T1000 (cell line): ENCODE measurements at regions not wholly inside any gene's neighbourhood (a gene's known extent, or its start where the extent isn't known, plus 50 kb on each side); places are given as distances from the start of the nearest gene placed in this dataset.
"Not testable (repeated sequence)": the region's sequence is repeated elsewhere in the genome, so short reads cannot be mapped to it uniquely, and the experiment has no call there.

Experiments used
- DNase-seq: peaks from one replicate; lab custom pipeline; 2025; ENCODE audit warnings: mixed read lengths; lab: John Stamatoyannopoulos, UW

DNA sequence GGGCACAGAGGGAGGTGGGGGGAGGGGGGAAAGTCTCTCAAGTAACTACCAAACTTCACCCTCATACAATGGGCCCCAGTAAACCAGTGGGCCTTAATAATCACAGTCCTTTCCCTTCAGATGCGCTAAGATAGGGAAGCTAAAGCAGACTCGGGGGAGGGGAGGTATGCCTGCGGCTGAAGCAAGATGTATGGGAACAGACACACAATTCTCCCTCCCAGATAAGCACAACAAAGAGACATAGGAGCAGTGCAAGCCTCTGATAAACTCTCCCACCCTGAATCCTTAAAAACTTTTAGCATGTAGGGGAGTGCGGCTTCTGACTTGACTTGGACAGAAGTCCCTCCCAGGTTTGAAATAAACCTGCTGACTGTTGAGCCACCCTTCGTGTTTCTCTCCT is 54.7 kb downstream of the PROP1 start:
- DNase-seq = not testable (repeated sequence)

DNA sequence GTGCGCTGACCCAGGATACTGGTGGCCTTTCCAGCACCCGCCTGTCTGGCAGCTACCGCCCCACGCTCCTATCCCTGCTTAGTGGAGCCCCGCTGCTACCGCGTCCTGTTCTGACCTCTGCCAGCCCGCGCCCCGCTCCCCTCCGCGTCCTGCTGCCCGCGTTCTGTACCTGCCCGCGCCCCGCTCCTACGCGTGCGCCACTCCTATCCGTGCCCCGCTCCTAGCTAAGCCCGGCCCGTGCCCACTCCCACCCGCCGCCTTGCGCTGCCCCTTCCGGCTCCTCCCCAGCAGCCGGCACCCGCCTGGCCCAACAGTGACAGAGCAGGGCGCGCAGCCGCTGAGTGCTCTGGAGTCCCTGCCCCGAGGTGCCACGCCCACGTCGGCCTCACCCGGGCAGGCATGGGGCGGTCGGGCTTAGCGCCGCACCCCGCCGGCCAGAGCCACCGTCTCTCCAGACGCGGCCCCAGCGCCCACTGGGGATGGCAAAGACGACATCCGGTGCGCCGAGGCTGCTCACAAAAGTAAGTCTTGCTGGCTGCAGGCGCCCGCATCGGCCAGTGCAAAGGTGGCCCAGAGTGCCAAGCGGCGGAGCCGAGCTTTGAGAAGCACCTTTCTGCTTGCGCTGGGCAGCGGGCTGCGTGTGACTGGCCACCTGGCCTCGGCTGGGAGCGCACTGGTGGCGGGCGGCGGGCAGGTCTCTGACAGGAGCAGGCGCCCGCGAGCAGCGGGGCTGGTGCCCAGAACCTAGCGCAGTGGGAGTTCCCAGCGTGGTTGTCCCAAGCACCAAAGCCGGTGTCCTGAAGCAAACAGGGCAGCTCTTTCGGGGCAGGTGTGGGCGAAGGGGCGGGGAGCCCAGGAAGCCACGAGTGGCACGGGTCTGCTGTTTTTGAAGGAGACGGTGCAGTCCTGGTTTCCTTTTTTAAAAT is 56.5 kb downstream of the PROP1 start:
- peak; percentile 52 for DNase-seq

DNA sequence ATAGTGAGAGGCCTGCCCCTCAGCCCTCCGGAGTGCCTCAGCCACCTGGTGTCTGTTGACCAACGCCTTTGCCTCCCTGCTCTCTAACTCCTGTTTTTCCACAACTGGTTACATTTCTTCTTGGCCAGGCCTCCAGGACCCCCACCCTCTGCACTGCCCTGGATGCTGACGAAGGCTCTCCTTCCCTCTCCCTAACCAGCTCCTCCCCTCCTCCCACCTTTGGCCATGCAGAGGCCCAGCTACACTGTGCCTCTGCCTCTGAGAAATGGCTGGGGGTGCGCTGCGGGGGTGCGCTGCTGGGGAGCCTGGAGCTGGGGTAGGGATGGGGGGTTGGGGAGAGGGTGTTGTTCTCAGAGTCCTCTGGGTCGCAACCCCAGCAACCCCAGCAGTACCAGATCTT is 57.3 kb downstream of the PROP1 start:
- DNase-seq = not testable (repeated sequence)

DNA sequence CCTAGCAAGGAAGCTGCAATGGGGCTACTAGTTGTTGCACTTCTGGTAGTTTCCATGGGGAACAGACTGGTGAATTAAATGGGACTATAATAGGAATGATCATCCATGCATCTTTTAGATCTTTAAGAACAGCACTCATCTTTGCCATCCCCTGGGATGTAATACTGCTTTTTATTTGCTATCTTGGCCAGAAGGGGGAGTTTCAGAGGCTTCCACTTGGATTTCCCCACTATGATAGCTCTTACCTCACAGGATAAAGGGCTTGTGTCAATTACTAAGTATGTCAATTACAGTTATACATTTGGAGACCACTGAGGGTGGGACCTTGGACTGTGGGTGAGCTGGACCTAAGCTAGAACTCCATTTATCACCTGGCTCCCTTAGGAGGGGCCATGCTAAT is 61.8 kb downstream of the PROP1 start:
- not testable (repeated sequence) for DNase-seq

DNA sequence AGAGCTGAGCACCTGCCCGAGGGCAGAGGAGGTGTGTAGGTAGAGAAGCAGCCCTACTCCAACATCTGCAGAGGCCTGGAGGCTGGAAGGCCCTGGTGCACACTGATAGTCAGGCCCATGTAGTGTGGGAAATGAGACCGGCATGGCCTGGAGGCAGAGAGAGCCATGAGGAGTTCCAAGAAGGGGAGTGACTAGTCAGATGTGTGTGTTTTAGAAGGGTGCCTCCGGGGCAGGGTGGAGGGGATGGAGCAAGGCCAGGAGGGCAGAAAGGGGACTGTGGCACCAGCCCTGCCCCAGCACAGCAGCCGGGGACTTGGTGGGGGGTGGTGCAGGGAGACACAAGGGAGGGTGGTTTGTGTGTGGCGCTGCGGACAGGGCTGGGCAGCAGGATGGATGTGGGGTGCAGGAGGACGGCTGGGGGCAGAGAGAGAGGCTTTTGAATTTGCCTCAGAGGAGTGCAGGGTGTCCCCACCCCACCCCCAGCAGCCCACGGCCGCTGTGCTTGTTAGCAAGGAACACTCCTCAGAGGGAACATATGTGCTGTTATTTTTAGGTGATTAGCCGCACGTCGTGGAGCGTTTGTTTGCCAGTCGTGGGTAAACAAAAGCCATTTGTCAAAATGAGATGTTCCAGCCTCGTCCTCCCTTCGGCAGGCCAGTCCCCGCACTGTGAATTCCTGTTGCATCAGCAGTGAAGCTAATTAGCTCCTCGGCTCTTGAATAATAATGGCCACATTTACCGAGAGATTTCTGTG is 65.6 kb downstream of the PROP1 start:
- not testable (repeated sequence) for DNase-seq

DNA sequence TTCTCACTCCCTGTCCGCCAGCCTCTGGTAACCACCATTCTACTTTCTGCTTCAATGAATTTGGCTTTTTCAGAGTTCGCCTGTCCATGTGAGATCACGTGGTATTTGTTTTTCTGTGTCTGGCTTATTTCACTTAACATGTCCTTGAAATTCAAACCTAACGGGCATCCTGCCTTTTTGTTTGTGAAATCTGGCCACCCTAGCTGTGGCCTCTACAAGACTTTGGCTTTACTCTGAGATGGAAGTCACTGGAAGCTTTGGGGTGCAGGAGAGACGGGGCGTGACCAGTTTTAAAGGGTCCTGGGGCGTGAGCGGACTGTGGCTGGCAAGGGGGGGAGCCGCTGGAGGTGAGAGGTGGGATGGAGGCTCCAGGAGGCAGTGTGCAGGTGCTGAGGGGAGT is 66.4 kb downstream of the PROP1 start:
- DNase-seq = not testable (repeated sequence)

DNA sequence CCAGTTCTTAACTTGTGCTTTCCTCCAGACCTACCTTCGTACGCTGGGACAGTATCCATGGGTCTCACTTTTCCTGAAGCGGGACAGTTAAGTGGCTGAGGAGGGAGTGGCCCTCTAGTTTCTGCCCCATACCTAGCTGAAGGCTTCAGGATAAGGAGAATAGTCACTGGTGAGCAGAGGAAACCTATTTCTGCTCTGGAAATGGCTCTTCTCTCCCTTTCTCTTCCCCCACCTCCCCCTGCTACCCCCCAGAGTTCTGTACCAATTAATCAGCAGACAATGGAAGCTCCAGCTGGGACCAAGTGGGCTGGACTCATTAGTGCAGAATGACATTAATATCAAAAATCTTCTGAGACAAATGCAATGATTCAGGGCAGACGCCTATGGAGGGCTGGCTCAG is 68.5 kb downstream of the PROP1 start:
- DNase-seq = not testable (repeated sequence)

DNA sequence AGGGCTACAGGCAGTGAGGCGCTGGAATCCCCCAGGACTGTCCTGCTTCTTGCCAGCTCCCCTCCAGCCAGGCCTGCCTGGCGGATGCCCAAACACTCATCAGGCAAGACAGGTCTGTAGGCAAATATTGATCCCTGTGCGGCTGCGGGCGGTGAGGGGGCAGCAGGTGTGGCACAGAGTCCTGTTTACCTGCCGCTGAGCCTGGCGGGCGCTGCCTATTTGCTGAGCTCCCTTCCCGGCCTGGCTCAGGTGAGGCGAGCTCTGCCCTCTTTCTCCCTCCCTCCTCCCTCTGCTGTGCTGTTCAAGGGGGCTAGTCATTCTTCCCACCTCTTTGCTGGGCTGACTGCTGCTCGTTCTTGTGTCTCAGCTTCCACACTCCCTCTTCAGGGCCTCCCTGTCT is 71.5 kb downstream of the PROP1 start:
- DNase-seq = not testable (repeated sequence)

DNA sequence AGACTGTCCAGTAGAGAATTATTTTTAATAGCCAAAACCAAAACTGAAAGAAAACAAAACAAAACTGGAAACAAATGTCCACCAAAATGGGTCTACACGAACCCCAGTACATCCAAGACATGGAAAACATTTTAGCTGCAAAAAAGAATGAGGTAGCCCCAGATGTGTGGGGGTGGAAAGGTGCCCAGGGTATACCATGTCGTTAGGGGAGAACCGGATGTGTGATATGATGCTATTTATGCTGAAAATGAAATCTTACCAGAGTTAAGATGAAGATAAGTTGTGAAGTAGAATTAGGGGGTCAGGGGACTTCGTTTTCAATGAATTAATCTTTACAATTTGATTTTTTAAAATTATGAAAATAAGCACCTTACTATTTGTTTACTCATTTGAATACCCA is 72.2 kb downstream of the PROP1 start:
- DNase-seq = not testable (repeated sequence)

DNA sequence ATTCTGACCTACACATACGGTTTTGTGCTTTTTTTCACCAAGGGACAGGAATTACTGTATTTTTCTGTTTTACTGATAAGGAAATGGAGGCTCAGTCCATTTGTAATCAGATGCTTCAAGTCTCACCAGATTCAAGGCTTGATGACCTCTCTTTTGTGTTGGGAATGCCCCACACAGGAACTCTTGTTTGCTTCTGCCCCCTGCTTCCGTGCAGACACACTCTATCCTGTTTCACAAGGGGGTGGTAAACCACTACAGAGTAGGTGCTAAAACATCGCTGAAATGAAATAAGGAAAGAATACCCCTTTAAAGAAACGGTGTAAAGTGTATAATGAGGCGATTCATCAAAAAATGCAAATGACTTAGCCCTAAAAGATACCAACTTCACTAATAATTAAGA is 72.9 kb downstream of the PROP1 start:
- DNase-seq = not testable (repeated sequence)

DNA sequence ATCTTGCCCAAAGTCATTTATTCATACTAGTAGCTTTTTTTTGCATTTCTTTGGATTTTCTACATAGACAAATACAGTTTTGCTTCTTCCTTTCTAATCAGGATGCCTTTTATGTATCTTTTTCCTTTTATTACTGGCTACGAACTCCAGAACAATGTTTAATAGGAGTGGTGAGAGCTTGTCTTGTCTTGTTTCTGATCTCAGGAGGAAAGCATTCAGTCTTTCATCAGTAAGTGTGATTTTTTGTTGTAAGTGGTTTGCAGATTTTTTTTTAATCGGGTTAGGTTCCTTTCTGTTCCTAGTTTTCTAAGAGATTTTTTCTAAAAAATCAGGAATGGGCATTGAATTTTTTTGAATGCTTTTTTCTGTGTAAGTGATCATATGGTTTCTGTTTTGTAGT is 86.8 kb downstream of the PROP1 start:
- DNase-seq = not testable (repeated sequence)

DNA sequence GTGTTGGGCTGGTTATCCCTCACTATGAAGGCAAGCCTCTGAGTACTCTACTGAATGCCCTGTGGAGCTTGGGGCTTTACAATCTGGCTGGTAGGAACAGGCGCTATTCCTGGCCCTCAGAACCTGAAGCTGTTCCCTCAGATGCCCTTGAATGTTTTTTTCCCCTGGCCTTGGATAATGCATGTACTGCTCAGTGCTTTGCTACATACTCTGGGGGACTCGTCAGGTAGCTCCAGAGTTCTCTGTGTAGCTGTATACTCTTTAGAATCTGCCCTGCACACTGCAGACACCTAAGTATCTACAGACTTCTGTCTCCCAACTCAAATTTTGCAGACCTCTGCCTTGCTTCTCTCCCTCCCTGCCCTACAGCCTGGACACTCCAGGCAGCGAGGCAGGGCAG is 93.2 kb downstream of the PROP1 start:
- not testable (repeated sequence) for DNase-seq

DNA sequence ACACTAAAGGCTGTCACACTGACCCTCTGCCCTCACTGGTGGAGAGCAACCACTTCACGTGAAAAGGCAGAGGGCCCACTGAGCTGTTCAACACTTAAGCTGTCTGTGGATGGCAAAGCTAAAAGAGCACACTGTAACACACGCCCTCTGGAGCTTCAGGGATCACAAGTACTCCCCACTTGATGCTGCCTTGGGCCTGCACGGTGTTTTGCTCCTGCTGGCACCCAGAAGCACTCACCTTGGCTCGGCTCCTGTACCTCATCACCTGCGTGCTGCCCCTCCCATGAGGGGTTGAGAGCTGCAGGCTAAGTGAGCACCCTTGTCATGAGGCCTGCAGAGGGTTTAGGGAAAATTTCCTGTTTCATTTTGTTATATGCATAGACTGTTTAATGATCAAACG is 96.0 kb downstream of the PROP1 start:
- not testable (repeated sequence) for DNase-seq

DNA sequence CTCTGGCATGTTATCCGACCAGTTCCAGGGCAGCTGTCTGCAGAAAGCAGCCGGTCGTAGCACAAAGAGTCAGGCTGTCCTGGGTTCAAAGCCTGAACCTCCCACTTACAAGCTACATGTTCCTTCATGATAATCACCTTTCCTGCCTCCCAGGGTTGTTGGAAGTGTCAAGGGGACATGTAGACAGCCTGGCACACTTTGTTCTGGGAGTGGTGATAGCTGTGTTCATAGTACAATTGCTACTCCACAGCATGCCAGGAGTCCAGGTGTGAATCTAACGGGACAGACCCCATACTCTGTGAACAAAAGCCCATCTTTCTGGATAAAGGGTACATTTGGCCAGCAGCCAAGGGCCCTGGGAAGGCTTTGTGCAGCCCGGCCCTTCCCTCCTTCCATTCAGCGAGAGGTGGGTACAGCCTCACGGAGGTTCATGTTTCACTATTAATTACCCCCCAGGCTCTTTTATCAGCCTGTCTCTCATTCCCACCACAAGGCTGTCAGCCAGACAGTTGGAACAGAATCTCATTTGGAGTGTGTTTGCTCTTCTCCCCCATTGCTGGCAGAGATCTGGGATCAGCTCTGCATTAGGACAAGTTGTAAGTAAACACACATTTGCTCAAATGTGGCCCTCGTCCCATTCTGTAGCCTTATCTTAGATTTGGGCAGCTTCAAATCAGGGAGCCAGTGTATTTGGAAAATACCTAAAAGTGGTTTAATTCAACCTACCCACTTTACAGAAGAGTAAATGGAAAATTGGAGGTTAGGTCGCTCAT is 101.2 kb downstream of the PROP1 start:
- not testable (repeated sequence) for DNase-seq

DNA sequence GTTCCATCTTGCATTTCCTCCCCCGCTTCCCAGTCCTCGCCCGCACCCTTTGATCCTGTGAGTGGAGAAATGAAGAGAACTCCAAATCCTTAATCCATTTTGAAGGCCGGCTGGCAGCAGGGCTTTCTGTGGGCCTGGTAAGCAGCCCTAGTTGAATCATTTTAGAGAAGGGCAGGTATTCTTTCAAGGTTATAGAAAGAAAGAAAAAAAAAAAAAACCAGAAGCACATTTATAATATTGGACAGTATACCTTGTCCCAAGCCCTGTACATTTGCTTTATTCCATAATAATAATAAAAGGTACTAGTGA is 103.7 kb downstream of the PROP1 start:
- not testable (repeated sequence) for DNase-seq

DNA sequence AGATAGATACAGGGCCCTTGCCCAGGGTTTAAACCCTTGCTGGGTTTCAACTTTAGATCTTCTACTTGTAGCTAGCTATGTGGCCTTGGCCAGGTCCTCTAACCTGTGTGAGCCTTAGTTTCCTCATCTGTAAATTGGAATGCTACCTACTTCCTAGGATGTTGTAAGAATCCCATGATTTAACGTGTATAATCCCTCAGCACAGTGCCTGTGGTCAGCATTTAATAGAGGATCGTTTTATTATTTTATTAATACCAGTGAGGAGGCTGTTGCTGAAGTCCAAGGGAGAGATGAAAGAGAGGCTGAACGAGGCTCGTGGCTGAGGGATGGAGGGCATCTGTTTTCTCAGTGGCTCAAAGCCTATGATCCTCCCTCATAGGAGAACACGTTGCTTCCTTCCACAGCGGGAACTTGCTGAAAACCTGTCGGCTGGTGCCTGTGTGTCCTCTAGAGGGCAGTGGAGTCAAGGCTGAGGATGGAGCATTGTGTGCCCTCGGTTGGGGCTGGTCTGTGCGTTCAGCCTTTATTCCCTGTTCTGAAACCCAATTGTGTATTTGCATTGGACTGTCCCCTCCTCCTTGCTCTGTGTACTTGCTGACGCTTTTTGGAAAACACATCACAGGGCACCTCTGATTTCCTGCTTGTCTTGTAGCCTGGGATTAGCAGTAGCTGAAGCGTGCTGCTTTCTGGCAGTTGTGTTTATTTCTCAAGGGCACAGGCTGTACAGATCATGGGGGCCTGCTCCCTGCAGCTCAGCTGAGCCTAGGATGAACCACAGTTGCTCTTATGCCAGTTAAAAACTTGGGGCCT is 104.3 kb downstream of the PROP1 start:
- DNase-seq = not testable (repeated sequence)

DNA sequence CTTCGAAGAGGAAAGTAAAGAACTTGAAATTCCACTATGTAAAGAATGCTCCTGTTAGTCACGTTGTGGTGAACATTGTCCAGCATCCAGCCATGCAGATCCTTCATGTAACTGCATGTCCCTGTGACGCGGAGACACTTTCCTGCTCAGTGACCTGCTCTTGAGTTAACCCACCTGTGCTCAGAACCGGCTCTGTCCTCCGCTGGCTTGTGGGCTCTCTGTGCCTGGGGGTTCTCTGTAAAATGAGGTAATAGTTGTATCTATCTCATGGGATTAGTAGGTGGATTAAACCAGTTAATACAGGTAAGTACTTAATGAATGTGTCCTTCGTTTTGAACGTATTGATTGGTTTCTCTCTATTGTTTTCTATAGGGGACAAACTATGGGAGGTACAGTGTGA is 100.6 kb upstream of the FAM153A start:
- DNase-seq = not testable (repeated sequence)

DNA sequence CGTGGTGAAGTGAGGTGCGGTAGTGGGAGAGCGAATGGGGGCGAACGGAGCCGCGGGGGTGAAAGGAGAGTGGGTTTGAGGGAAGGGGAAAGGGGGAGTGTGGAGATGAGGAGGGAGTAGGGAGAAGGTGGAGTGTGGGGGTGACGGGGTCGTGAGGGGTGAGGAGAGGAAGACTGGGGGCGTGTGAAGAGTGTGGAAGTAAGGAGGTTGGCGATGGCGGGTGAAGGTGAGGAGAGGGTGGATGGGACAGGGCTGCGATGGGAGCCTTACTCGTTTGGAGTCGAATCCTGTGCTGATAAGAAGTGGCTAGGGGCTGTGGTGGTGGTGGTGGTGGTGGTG is 93.2 kb upstream of the FAM153A start:
- not testable (repeated sequence) for DNase-seq

DNA sequence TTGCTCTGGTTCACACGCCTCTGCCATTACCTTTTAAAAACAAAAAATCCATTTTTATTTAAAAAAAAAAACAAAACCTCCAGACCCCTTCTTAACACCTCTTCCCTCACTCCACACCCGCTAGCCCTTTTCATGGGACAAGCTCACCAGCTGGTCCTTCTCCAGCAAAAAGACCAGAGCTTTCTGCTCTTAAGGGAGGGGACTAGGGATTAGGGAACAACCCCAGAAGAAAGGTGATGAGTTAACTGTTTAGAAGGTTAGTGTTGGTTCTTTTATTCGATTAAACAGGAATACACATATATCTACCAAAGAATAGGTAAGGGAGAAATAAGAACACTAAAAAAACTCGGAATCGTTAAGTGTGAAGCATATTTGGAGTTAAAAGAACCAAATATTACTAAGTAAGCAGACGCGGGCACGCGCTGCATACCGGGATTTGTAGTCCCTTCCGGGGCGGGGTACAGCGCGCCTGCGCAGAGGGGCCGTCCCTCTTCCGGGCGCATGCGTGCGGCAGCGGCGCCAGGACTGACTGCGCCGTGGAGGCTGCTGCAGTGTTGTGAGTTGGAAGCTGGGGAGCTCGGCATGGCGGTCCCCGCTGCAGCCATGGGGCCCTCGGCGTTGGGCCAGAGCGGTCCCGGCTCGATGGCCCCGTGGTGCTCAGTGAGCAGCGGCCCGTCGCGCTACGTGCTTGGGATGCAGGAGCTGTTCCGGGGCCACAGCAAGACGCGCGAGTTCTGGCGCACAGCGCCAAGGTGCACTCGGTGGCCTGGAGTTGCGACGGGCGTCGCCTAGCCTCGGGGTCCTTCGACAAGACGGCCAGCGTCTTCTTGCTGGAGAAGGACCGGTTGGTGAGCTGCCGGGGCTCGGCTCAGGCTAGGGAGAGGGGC is 92.6 kb upstream of the FAM153A start:
- DNase-seq = not testable (repeated sequence)

DNA sequence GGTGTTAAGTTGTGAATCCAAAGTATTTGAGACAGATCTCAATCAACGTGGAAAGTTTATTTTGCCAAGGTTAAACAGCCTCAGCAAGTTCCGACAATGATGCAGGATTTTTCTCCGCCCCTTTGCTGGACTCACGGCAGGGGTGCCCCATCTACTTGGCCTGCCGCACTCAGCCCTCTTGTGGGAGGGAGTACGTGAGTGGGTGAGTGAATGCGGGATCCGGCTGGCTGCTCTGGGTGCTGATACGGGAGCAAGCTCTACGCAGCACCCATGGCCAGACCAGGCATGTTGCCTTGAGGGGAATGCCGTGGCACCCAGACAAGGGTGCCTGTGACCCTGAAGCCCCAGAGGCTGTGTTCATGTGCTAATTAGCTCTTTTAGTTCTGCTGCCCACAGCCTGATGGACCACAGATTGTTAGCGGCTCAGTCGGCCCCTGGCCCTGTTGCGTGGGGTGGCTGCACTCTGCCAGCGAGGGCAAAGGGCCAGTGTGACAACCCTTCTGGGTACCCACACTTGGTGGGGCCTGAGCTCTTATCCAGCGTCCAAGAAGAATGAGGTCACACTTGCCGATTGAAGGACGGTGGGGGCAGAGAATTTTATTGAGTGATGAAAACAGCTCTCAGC is 81.2 kb upstream of the FAM153A start:
- not testable (repeated sequence) for DNase-seq
